ENCODE measurements at regions not wholly inside any gene's neighbourhood (a gene's known extent, or its start where the extent isn't known, plus 50 kb on each side); places are given as distances from the start of the nearest gene placed in this dataset.
"Not testable (repeated sequence)": the region's sequence is repeated elsewhere in the genome, so short reads cannot be mapped to it uniquely, and the experiment has no call there.

DNA sequence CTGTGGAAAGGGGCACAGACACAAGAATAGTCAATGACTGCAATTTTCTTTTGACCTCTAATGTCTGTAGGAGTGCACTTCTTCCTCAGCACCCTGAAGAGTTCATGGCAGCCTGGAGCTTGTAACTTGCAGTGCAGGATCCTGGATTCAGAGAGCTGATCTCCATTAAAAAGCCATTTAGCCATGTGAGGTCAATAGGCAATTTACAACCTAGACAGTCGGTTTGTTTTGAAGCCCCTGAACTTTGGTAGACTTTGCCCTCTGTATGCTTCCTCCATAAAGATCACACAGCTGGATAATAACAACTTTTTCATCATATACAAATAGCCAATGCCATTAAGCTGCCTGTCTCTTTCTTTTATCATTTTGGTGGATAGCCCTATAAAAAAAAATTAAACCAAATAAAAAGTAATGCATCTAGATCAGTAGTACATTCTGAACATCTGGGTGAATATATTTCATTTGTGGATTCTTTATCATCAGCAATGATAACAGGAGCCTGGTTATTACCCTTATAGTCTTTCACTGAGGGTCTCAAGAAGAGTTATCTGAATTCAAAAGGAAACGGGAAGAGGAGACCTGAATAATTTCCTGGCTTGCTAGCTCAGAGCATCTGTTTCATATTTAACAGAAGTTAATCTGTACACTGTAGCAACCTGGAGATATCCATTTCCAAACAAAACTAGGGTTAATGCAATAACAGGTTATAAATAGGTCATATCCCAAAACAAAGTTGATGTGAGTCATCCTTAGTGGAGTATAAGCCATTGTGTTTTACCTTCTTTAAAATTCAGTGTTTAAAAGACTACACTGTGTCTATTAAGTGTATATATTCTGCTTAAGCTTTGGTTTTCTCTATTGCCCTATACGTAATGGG, 193.8 kb upstream of the ACTBL2 start:
- DNase-seq (ENCODE audit: low read depth), result no peak

DNA sequence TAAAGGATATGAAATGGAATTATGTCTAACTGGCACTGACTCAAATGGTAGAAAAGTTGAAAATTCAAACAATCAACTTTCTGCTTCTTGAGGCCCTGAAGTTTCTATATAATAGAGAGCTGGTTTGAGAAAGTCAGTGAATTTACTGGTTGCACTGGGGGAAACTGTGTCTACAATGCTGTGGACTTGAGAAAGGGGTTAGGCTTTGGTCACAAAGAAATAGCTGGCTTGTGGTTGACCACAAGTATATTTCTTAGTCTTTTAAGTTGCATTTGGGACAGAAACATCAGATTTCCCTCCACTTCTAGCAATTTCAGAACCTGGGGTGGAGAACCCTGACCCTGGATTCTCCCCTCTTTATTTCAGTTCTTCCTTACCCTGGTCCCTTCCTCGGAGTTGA, 192.6 kb upstream of the ACTBL2 start:
- no peak for DNase-seq (ENCODE audit: low read depth)

DNA sequence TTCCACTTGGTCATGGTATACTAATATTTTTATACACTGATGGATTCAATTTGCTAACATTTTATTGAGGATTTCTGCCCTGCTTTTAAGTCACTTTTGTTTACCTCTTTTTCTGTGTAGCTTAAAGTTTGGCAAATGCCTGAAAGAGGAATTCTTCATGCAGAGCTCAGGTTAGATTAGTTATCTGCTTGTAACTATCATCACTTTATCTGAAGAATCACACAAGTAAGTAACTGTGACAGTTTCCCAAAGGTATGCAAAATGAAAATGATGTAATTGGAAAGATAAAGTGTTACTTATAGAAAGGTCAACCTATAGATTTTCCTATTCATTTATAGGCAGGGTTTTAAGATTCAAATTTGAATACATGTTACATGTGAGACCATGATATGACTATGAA, 188.8 kb upstream of the ACTBL2 start:
- DNase-seq (ENCODE audit: low read depth), result no peak

DNA sequence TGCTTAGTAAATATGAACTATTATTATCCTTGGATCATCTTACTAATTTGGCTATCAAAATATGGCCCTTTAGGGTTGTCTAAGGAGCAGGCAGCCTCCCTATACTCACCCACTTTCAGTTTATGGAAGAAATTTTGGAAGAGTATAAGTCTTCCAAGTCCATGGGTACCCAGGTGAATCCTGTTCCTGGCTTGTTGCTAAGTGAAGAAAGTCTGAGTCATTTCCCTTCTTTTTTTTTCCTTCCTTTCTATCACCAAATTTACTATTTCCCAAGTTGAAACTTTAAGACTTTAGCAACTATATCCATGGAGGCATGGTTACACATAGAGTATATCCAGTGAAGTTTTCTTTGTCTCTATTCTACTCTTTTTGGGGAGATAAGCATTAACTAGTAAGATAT, 184.0 kb upstream of the ACTBL2 start:
- DNase-seq (ENCODE audit: low read depth), result no peak

DNA sequence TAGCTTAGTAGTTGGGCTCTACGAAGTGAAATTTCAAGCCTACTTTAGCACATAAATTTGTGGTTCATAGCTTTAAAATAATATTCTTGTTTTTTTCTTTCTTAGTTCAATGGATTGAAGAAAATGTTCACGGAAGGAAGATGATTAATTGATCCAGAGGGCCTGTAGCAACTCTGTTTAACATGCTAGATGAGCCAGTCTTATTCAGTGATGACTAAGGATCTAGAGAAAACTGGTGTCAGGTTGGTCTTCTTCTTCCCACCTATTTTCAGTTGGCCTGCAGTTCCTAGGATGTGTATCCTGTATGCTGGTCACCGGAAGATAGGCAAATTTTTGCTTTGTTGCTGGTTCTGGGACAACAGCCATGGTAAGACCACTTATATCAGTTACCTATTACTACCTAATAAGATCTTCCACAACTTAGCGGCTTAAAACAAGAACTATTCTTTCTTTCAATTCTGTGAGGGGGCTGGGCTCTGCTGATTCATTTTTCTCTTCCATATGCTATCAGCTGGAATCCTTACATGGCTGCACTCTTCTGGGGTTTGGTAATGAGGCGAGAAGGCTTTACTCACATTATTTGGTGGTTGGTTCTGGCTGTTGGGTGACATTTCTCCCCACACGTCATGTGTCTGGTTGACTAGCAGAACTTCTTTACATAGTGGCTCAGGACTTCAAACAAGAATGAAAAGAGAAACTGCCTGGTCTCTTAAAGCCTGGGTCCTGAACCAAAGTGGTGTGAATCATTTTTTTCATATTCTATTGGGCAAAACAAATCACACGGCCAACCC, 182.7 kb upstream of the ACTBL2 start:
- DNase-seq (ENCODE audit: low read depth), result no peak

DNA sequence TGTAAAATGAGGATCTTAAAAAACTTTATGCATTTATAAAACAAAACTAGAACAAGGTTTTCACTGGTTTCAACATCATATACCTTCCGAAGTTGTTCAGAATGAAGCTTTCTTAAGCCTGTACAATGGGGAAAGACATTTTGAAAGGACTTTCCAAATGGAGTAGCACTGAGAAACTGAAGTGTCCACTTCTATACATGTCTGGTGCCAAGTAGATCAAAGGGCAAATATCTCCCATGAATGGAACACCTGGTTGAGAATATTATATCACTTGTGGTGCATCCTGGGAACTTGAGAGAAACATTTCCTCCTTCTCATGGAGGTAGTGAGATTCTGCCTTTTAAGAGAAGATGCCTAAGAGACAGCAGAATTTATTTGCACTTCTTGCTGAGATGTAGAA, 182.1 kb upstream of the ACTBL2 start:
- no peak for DNase-seq (ENCODE audit: low read depth)

DNA sequence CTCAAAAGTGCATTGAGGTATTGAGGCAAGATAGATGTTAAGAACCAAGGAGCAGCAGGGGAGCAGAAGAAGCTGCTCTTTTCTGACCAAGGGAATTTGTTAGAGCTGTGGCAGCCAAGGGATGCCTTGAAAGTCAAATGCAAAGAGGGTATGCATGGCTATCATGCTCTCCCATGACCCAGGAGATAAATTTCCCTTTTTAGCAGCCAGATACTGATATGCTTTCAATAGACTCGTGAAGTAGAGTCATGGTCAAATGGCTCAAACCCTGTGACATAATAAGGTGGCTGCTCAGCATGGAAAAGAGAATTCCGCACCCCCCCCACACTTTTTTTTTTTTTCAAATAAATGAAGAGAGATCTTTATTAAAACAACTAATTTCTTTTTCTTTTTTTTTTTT, 180.9 kb upstream of the ACTBL2 start:
- no peak for DNase-seq (ENCODE audit: low read depth)

DNA sequence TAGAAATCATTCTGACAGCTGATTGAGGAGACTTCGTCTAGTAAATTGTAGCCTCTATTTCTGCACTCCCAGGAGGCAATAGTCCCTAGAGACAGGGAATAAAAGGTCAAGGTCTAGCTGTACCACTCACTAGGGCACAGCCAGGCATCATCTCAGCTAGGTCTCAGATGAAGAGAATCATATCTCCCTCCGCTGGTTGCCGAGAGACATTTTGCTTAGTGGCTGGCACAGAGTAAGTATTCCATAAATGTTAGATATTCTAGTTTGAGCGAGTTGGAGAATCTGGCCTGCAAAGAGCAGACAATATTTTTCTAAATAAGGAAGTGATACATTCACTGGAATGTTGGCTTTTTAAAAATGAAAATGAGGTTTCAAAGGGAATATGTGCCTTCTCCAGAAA, 180.4 kb upstream of the ACTBL2 start:
- no peak for DNase-seq (ENCODE audit: low read depth)

DNA sequence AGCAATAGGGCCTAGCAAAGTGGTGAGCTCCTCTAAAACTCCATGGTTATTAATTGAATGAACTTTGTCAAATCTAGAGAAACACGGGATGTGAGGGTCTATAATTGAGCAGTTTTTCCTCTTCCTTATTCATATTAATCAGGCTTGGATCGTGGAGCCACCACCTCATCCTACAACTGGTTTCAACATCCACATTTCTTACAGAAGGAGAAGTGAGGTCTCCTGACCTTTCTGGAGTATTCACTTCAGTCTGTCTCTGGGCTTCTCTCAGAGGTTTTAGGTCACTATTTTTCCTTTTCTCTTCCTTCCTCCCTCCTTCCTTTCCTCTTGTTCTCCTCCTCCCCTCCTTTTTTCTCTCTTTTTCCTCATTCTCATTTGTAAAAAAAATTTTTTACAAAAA, 177.3 kb upstream of the ACTBL2 start:
- DNase-seq (ENCODE audit: low read depth), result no peak

DNA sequence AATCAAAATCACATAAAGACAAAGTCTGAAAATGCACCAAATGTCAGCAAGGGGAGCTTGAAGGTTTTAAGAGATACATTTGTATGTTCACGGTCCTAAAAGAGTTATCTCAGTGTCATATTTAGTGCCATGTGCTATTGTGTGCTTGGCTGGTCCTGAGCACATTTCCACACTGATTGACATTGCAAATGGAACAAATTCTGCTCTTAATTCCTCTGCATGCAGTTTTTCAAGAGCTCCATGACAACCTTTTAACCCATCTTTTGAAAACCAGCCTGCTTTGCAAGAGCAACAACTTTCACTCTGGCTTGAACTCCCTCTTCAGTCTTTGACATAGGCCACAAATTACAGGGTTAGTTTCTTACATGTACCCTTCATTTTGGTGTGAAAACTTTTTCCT, 175.4 kb upstream of the ACTBL2 start:
- no peak for DNase-seq (ENCODE audit: low read depth)

DNA sequence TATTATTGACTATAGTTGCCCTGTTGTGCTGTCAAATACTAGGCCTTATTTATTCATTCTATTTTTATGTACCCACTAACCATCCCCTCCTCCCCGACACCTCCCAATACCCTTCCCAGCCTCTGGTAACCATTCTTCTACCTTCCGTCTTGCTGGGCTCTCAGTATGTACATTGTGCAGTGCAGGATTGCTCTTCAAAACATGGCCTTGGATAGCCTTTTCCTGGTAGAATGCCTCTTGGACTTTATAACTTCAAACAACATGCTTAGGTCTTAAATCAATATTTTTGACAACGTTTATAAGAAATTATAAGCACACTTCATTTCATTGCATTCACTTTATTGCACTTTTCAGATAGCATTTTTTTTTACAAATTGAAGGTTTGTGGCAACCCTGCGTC, 172.6 kb upstream of the ACTBL2 start:
- no peak for DNase-seq (ENCODE audit: low read depth)

DNA sequence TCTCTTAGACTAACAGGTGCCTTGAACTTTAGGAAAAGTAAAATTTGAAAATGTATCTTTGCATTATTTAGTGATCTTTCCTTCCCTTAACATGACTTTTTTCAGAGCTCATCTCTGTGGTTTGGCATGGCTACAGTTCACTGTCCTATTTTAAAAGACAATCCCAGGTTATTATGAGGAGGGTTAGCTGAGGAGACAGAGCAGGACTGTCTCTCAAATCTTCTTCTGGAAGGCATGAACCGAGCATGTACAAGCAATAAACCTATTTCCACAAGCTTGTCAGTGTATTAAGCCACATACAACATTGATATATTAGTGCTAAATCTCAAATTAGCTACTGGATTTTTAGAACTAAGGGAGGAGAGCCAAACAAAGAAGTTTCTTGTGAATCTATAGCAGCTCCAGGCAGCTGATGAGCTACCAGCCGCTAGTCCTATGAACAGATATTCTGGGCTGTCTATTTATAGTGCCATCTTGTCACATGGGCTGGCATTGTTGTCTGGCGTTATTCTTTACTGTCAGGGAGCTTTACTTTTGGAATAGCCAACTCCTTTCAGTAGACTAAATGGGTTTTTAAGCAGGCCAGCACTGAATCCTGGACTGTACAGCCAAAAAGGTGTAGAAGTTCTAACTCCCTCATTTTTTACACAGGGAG, 171.2 kb upstream of the ACTBL2 start:
- no peak for DNase-seq (ENCODE audit: low read depth)

DNA sequence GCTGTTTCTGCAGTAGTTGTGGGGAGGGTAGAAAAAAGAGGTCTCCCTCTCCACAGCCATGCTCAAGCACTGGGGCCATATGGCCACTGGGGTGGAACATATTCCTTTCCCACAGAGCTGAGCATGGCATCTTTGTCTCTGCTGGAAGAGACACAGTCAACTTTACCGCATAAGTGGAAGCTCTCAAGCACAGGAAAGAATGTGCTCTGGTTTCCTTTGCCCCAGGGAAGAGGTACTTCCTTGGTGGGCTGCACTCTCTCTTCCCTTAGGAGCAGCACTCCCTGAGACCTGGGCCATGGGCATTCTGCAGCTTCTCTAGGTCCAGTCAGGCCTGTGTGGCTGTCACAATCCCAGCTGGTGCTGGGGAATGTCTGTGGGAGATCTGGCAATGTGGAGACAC, 168.5 kb upstream of the ACTBL2 start:
- DNase-seq (ENCODE audit: low read depth), result no peak

DNA sequence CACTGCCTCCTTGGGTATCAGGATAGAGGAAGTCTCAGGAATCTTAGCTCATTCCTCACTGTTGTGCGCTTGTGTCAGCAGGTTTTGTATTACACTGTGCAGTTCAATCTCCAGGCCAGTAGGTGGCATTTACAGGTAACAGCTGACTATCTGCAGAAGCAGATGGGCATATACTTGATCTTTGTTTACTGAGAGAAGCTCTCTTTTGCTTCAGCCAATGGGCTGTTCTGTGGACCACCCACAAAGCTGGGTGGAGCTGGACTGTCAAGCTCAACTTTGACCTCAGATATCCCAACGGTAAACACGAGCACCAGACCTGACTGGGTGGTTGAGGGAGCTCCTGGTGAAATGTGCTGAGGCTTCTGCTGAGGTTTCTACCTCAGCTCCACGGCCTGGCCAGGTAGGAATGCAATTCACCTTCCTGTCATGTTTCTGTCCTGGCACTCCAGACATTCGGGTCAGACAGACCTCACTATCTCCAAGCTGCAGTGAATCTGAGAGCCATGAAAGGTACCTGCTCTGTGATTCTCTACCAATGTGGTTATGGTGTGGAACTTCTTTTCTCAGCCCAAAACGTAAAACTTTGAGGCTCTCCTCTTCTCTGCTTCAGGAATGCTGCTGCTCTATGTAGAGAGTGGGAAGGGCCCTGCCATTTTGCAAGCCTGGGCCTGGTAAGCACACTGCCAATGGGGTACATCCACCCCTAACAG, 167.9 kb upstream of the ACTBL2 start:
- peak; percentile 33 for DNase-seq (ENCODE audit: low read depth)

DNA sequence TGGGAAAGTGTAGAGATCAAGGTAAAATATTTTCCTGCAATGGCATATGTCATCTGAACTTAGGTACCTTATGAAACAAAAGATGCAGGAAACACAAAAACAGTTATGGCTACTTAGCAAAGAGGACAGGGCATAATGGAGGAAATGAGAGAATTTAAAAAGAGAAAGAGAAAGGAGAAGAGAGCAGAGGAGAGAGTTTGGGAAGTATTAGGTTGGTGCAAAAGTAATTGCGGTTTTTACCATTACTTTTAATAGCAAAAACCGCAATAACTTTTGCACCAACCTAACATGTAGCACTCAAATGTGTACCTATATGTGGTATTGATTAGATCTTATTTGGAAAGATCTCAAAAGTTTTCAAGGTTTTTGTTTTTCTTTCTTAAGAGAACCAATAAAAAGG, 160.1 kb upstream of the ACTBL2 start:
- DNase-seq (ENCODE audit: low read depth), result no peak

DNA sequence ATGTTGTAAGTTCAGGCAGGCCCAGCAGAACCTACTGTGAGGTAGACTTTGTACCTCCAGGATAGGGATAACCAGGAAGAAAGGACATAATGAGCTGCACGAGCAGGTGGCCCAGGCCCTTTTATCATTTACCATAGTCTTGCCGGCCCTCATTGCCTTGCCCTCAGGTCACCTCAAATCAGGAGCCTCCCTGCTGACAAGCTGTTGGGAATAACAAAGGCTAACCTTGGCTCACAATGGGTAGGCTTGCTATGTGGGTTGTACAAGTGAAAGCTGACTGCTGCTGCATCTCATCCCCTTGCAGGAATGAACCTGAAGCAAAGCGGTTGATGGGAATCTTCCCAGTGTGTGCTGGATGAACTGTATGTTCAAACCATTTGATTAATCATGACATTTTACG, 159.5 kb upstream of the ACTBL2 start:
- DNase-seq (ENCODE audit: low read depth), result no peak

DNA sequence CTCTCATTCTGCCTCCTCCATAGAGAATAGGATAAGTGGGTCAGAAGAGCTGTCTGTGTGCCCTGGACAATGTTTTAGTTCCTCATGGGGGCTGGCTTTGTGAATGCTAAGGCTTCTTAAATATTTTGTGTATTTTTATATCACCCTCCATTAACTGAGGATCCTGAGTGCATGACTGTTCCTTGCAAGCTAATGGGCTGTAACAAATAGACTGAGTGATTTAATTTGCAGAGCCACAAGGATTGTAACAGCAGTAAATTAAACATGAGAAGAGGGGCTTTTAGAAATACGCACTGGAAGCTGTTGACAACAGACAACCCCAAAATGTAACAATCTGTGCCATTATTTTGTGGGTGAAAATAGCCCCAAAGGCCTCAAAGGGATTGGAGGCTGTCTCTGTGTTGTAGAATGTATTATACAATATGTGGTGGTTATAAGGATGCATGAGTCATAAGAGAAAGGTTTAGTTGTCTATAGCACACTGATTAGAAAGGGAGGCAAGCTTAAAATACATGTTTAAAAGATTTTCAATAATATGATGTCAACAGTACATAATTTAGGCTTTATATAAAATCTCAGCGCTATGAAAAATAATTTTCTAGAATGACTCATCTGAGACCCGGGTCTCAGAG, 152.7 kb upstream of the ACTBL2 start:
- DNase-seq (ENCODE audit: low read depth), result no peak

DNA sequence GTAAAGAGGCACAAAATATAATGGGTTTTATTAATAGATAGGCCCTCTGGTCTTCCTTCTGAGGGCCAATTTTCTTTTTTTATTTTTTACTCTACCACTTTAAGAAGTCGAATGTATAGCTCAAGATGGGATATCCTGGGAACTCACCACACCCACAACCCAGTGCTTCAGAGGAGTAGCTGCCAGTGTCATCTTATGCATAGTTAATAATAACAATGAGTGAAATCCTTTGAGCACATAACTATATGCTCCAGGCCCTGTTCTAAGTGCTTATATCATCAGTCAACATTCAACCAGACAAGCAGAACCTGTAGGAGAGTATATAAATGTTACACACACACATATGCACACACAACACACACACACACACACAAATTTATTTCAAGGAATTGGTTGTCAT, 150.3 kb upstream of the ACTBL2 start:
- DNase-seq (ENCODE audit: low read depth), result no peak

DNA sequence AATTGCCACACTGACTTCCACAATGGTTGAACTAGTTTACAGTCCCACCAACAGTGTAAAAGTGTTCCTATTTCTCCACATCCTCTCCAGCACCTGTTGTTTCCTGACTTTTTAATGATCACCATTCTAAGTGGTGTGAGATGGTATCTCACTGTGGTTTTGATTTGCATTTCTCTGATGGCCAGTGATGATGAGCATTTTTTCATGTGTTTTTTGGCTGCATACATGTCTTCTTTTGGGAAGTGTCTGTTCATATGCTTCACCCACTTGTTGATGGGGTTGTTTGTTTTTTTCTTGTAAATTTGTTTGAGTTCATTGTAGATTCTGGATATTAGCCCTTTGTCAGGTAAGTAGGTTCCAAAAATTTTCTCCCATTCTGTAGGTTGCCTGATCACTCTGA, 148.5 kb upstream of the ACTBL2 start:
- DNase-seq (ENCODE audit: low read depth), result not testable (repeated sequence)

DNA sequence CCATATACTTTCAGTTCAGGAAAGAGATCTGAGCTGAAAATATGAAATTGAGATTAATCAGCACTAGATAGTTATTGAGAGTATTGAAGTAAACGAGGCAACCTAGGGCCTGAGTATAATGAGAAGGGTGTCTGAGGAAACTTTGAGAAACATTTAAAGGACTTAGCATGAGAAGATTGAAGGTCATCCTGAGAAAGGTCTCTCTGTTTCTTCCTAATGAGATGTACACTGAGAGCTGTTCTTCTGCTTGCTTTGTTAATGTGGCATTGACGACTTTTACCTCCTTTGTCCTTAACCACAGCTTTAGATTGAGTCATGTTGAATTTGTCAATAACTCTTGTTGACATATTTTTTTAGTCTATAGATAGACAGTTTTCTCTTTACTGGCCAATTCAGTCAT, 145.1 kb upstream of the ACTBL2 start:
- no peak for DNase-seq (ENCODE audit: low read depth)

DNA sequence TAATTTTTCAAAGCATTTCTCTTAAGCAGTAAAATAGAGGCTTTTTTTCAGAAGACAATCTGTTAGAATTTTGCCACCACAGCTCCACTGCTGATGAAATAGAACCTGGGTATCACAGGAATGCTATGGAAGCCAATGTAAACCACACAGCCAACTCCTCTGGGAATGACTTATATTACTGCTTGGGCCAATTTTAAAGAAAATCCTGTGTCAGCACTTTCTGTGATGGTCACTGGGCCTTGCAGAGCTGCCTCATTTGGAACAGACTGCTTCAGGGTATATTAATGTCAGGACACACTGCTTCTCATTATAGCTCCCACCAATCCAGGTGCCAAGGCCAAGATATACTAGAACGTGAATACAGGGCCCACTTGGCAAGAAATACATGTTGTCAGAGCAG, 144.1 kb upstream of the ACTBL2 start:
- peak; percentile 30 for DNase-seq (ENCODE audit: low read depth)

DNA sequence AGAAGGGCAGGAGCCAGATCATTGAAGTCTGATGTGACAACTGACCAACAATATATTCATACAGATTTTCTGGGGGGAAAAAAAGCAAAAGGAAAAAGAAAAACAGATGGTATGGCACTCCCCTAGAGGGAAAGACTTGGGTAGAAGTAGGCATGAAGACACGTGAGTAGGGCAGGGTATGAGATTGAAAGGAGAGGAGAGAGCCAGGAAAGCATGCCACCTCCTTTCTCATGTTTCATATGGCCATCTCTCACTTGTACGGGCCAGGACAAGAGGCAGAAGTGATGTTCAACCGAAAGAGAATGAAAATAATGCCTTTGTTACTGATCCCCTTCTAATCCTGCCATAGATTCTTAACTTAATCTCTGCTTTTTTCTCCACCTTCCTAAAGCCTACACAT, 139.0 kb upstream of the ACTBL2 start:
- DNase-seq (ENCODE audit: low read depth), result no peak

Measured in stromal cell of bone marrow (primary cell).